ENCODE measurements at regions not wholly inside any gene's neighbourhood (a gene's known extent, or its start where the extent isn't known, plus 50 kb on each side); places are given as distances from the start of the nearest gene placed in this dataset.

GRCh38 chr4:126697748-126698147 is 935.0 kb upstream of the INTU start:
- TF ChIP-seq YY1 (IDR thresholded peaks at IDR 0.05): no peak
- no peak for TF ChIP-seq ATF3 (IDR thresholded peaks at IDR 0.05)
- no peak for TF ChIP-seq REST (IDR thresholded peaks at IDR 0.05)
- TF ChIP-seq CTCF (IDR thresholded peaks at IDR 0.05; ENCODE audit: low read depth, low read length, missing input control): no peak
- no peak for TF ChIP-seq MAX (IDR thresholded peaks at IDR 0.05)
- TF ChIP-seq TAF1 (conservative IDR thresholded peaks at IDR 0.05): no peak
- no peak for TF ChIP-seq ZBTB33 (IDR thresholded peaks at IDR 0.05)
